ENCODE measurements at regions not wholly inside any gene's neighbourhood (a gene's known extent, or its start where the extent isn't known, plus 50 kb on each side); places are given as distances from the start of the nearest gene placed in this dataset.

DNA sequence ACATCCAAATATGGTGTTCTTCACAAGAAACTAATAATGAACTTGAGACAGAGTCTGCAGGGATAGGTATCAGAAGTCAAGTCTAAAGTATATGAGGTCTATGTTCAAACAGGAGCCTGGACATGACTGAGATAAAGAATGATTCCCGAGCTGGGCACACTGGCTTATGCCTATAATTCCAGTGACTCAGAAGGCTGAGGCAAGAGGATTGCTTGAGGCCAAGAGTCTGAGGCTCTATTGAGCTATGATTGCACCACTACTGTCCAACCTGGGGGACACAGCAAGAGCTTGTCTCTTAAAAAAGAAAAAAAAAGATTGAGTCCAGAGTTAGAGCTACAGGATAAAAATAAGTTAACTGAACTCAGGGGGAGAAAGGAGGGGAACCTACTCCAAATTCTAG lies 246.5 kb downstream of the LRRN1 start:
- H3K18ac ChIP-seq (ENCODE audit: low read depth, low read length) = no peak overlapping the region
- no peaks in the 10 kb centered on the region for H3K27me3 ChIP-seq (ENCODE audit: control insufficient read depth, insufficient read depth, low read length)
- no peaks in the 10 kb centered on the region for H4K20me1 ChIP-seq (ENCODE audit: insufficient read depth, low read length)
- H2AK5ac ChIP-seq (ENCODE audit: low read depth, low read length) = no peak overlapping the region
- H4K91ac ChIP-seq (ENCODE audit: insufficient read depth, low read depth, low read length) = no peak overlapping the region
- DNase-seq (no peak), ATAC-seq (ENCODE audit: low read depth) (no peak)
- no peaks in the 10 kb centered on the region for H3K79me1 ChIP-seq (ENCODE audit: low read depth in 1 of 2, low read length in 2 of 2)
- no peaks in the 10 kb centered on the region for H3K4me1 ChIP-seq (ENCODE audit: control insufficient read depth, insufficient read depth, low read length)
- H3K9me1 ChIP-seq (ENCODE audit: insufficient read depth, low read length) = no peaks in the 10 kb centered on the region
- no TSS peak for BruUV-seq (replicated peaks)
- 40% methylated on average over 1 of the region's 1 CpG; no CpG with 5 or more reads in 1 of the 2 experiments for WGBS, 2 experiments (ENCODE audit: extremely low coverage in 2 of 2, insufficient read length in 1 of 2)
- no peak overlapping the region for H2BK5ac ChIP-seq (ENCODE audit: low read depth, low read length, poor library complexity, severe bottlenecking)
- H3K56ac ChIP-seq (ENCODE audit: extremely low read depth, insufficient read depth, low read length) = no peak overlapping the region
- in situ Hi-C loops (cut with MboI; ENCODE audit: low sequenced_read_pairs) (no loop called here), intact Hi-C loops (cut with micrococcal nuclease) (no loop called here), dilution Hi-C loops (cut with HindIII; ENCODE audit: low sequenced_read_pairs, unreplicated experiment) (no loop called here)
- H4K5ac ChIP-seq (ENCODE audit: low read depth, low read length) = no peak overlapping the region
- no peak overlapping the region for H3K9ac ChIP-seq (ENCODE audit: low read depth, low read length)
- H3K9me3 ChIP-seq (ENCODE audit: control insufficient read depth, insufficient read depth, low read length) = peaks cover 17% of the 10 kb centered on the region
- TF ChIP-seq CEBPB (IDR thresholded peaks at IDR 0.05; ENCODE audit: low read depth, low read length) (no peak), SMC3 (IDR thresholded peaks at IDR 0.05; ENCODE audit: low read depth, low read length) (no peak), FOS (IDR thresholded peaks at IDR 0.05; ENCODE audit: low read depth, low read length) (no peak), NFE2L2 (IDR thresholded peaks at IDR 0.05; ENCODE audit: low read depth, low read length) (no peak), POLR2A (IDR thresholded peaks at IDR 0.05; ENCODE audit: low read depth, low read length) (no peak), RAD21 (IDR thresholded peaks at IDR 0.05; ENCODE audit: low read length) (no peak), MAZ (IDR thresholded peaks at IDR 0.05; ENCODE audit: borderline replicate concordance, low read depth, low read length) (no peak), RFX5 (IDR thresholded peaks at IDR 0.05; ENCODE audit: low read depth, low read length) (no peak), MAFK (IDR thresholded peaks at IDR 0.05; ENCODE audit: low read depth, low read length) (no peak), RCOR1 (IDR thresholded peaks at IDR 0.05; ENCODE audit: insufficient replicate concordance, low read length) (no peak), CHD1 (IDR thresholded peaks at IDR 0.05; ENCODE audit: low read depth, low read length) (no peak), BHLHE40 (IDR thresholded peaks at IDR 0.05; ENCODE audit: low read depth, low read length) (no peak), MXI1 (IDR thresholded peaks at IDR 0.05; ENCODE audit: borderline replicate concordance, low read depth, low read length) (no peak)
- TF ChIP-seq, protein P1, sequence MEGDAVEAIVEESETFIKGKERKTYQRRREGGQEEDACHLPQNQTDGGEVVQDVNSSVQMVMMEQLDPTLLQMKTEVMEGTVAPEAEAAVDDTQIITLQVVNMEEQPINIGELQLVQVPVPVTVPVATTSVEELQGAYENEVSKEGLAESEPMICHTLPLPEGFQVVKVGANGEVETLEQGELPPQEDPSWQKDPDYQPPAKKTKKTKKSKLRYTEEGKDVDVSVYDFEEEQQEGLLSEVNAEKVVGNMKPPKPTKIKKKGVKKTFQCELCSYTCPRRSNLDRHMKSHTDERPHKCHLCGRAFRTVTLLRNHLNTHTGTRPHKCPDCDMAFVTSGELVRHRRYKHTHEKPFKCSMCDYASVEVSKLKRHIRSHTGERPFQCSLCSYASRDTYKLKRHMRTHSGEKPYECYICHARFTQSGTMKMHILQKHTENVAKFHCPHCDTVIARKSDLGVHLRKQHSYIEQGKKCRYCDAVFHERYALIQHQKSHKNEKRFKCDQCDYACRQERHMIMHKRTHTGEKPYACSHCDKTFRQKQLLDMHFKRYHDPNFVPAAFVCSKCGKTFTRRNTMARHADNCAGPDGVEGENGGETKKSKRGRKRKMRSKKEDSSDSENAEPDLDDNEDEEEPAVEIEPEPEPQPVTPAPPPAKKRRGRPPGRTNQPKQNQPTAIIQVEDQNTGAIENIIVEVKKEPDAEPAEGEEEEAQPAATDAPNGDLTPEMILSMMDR (conservative IDR thresholded peaks at IDR 0.05; ENCODE audit: low read depth, low read length) = no peak
- TF ChIP-seq, protein P2, sequence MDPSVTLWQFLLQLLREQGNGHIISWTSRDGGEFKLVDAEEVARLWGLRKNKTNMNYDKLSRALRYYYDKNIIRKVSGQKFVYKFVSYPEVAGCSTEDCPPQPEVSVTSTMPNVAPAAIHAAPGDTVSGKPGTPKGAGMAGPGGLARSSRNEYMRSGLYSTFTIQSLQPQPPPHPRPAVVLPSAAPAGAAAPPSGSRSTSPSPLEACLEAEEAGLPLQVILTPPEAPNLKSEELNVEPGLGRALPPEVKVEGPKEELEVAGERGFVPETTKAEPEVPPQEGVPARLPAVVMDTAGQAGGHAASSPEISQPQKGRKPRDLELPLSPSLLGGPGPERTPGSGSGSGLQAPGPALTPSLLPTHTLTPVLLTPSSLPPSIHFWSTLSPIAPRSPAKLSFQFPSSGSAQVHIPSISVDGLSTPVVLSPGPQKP (IDR thresholded peaks at IDR 0.05; ENCODE audit: borderline replicate concordance, low read depth, low read length) = no peak
- TF ChIP-seq, protein P3, sequence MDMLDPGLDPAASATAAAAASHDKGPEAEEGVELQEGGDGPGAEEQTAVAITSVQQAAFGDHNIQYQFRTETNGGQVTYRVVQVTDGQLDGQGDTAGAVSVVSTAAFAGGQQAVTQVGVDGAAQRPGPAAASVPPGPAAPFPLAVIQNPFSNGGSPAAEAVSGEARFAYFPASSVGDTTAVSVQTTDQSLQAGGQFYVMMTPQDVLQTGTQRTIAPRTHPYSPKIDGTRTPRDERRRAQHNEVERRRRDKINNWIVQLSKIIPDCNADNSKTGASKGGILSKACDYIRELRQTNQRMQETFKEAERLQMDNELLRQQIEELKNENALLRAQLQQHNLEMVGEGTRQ (IDR thresholded peaks at IDR 0.05; ENCODE audit: low read depth, low read length) = no peak
- no peak overlapping the region for H4K8ac ChIP-seq (ENCODE audit: low read depth in 2 of 2, low read length in 2 of 2)
- H3K27ac ChIP-seq (ENCODE audit: insufficient read depth, low read length) = no peak overlapping the region
- H3K23ac ChIP-seq (ENCODE audit: low read depth, low read length) = no peak overlapping the region
- no peak overlapping the region for H2AFZ ChIP-seq (replicated peaks; ENCODE audit: low read length, poor library complexity)
- H2AK9ac ChIP-seq (replicated peaks; ENCODE audit: low read depth, low read length, poor library complexity) = no peak overlapping the region
- no peak overlapping the region for H3K4me3 ChIP-seq (ENCODE audit: insufficient read depth, low read depth, low read length)
- no peak overlapping the region for H2BK120ac ChIP-seq (ENCODE audit: low read depth, low read length)
- ChIA-PET CTCF (no interaction called here), POLR2A (ENCODE audit: unreplicated experiment) (no interaction called here)
- H3K36me3 ChIP-seq (ENCODE audit: control insufficient read depth, insufficient read depth, low read length) = no peaks in the 10 kb centered on the region
- no peak overlapping the region for H3K4ac ChIP-seq (ENCODE audit: low read depth, low read length)
- H2BK15ac ChIP-seq (ENCODE audit: low read depth, low read length) = no peak overlapping the region
- H3K14ac ChIP-seq (replicated peaks; ENCODE audit: low read depth, low read length) = no peak overlapping the region
- no peak overlapping the region for H3K4me2 ChIP-seq (ENCODE audit: low read depth, low read length)
- no peak overlapping the region for H2BK20ac ChIP-seq (ENCODE audit: low read depth, low read length)

All from IMR-90 (cell line).